Fibroblast of the conjunctiva (primary cell): ENCODE measurements at regions not wholly inside any gene's neighbourhood (a gene's known extent, or its start where the extent isn't known, plus 50 kb on each side); places are given as distances from the start of the nearest gene placed in this dataset.

Experiments used
- DNase-seq: peaks from one replicate; pipeline ENCODE4 v3.0.0-alpha.2; 2010; ENCODE audit warnings: low read depth

DNA sequence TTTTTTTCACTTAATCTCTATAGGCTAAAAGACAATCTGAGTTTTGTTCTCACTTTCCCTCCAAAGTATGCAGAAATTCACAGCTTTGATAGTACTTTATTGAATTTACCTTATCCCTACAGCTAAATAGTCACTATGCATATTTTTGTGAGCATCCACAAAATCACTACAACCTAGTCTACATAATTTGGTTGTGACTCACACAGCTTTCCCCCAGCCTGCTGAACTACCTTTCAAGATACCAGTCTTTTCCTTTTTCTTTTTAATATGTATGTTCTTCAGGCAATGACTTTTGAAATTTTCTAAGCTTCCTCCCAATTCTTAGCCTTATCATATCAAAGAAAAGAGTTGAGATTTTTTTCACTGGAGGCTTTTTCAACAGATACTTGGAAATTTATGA, 347.3 kb upstream of the CDH6 start:
- DNase-seq: no peak

DNA sequence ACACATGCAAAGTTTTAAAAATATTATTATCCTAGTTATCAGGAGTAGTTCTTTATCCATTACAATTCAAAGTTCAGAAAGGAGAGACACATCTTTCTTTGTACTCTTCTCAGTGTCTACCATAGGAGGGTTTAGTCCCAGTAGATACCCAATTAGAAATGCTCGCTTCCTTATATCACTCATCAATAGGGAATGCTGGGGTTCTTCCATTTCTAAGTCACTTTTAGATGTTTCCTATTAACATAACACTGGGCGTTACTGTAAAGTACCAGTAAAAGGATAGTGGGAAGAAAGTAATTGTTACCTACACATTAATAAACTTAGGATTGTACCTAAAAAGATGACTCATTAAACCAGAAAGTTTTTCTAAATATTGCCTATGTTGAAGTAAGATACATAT, 348.3 kb upstream of the CDH6 start:
- DNase-seq: no peak

DNA sequence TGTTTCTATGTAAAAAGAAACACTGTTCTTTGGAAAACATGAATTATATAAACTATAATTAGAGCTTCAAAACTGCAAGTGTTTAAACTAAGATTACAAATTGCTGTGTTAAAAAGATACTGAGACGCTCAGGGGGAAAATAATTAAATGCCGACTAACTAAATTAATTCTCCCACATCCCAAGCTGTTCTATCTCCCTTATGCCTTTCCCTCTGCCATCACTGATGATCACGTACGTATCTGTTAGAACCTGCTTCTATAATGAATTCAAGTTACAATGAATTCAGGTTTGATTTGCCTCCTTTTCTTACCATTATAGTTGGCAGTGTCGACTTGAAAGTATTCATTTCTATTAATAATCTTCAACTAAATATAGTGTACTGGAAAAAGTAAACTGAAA, 349.9 kb upstream of the CDH6 start:
- no peak for DNase-seq

GRCh38 chr5:30839956-30840355, 353.5 kb upstream of the CDH6 start:
- no peak for DNase-seq

- DNase-seq: no peak
Observed at GRCh38 chr5:30838936-30839496, 354.5 kb upstream of the CDH6 start.

- DNase-seq: no peak
Observed at GRCh38 chr5:30832519-30832918, 361.0 kb upstream of the CDH6 start.

- DNase-seq: no peak
Observed at GRCh38 chr5:30831605-30832004, 361.9 kb upstream of the CDH6 start.

DNA sequence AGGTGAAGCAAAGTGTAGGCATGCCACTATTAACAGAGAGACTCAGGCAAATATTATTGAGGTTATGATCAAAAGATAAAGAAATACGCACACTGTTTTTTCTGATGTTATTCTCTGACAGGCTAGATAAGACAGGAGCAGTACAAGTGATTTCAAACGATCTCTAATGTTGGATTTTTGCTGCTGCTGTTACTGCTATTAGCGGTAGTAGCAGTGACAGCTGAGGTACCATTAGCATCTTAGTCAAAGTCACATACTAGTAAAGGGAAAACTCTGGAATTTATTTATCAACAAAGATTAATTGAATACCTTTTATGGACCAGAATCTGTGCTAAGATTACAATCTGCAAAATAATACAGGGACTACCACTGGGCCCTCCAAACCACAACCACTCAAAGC, 362.4 kb upstream of the CDH6 start:
- no peak for DNase-seq

- DNase-seq: no peak
Observed at GRCh38 chr5:30811298-30811697, 382.2 kb upstream of the CDH6 start.

GRCh38 chr5:30809933-30810332, 383.6 kb upstream of the CDH6 start:
- no peak for DNase-seq

- DNase-seq: no peak
Observed at GRCh38 chr5:30808996-30809395, 384.5 kb upstream of the CDH6 start.

- no peak for DNase-seq
Observed at GRCh38 chr5:30804739-30805505, 388.6 kb upstream of the CDH6 start.

- no peak for DNase-seq
Observed at GRCh38 chr5:30802961-30803705, 390.4 kb upstream of the CDH6 start.

DNA sequence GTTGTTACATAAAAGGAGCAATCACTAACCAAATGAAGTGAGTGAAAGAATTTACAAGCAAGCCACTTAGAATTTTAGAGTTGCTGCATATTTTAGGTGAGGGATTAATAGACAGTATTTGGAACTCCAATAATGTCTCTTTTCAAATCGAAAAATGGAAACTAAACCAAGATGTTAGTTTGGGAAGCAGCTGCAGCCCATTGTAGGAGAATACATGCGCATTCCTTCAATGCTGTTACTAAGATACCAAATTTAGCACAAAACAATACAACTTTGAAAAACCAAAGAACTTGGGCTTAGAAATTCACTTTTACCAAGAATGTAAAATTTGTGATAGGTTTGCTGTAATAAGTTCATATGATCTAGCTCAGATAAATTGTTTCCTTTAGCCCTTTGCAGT, 411.8 kb upstream of the CDH6 start:
- no peak for DNase-seq

DNA sequence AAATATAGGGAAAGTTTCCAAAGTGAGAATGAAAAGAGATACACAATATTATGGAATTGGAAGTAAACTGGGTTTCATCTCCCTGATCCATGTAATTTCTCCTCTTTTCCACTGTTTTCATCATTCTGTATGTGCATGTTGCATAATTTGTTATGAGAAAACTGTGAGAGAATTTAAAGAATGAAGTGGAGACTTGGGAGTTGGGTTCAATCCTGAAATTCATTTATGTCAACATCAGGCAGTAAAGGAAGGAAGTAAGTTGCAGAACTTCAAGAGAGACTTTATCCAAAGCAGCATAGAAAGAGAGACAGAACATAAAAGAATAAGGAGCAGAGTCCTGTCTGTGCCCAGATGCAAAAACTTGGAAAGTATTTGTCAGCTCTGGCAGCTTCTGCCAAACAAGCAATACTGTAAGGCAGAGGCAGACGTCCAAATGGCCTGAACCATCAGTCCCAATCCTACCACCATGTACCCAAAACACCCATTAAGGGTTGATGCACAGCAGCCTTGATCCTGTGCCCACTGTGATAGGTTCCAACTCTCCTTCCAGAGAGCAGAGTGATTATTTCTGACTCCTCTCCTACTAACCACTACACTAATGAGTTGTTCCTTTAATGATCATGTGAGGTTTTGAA, 425.3 kb upstream of the CDH6 start:
- no peak for DNase-seq

DNA sequence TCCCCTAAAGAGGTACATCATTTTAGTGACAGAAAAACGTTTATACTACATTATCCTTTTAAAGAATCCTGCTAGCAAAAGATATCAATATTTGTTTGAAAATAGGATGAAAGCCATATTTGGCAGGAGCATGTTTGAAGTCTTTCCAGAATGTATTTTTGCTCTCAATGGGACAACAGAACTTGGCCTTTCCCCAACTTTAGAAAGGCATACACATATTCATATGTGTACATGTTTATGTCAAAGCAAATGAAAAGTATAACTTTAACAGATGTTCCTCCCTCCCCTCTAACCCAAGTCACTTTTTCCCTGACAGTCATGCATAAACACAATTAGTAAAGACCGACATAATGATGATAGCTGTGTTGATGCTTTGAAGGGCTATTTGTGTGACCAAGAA, 427.8 kb upstream of the CDH6 start:
- DNase-seq: no peak

- no peak for DNase-seq
Observed at GRCh38 chr5:30765227-30765626, 428.3 kb upstream of the CDH6 start.

DNA sequence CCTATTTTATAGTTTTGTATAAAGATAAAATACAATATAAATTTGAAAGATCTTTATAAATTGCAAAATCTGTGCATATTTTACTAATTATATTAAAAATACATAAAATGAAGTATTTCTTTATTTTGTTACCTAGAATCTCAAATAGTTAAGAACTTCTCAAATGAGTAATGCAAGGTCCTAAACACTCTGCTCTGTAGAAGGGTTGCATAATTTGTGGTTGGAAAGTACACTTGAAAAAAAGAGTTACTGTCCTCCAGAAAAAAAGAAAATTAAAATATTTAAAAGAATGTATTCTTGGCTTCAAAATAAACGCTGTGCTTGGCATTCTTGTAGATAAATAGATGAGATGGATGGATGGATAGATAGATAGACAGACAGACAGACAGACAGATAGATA, 428.8 kb upstream of the CDH6 start:
- no peak for DNase-seq

DNA sequence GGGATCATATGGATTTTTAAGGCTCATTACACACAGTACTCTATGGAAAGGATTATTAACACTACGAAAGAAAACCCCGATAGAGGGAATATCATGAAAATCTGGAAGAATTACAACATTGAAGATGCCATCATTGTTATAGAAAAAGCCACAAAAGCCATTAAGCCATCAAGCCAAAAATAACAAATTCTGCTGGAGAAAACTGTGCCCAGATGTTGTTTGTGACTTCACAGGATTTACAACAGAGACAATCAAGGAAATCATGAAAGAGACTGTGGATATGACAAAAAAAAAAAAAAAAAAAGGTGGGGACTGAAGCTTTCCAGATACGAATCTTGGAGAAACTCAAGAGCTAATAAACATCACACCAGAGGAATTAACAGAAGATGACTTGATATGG, 433.8 kb upstream of the CDH6 start:
- DNase-seq: no peak

GRCh38 chr5:30752015-30752414, 441.5 kb upstream of the CDH6 start:
- no peak for DNase-seq

DNA sequence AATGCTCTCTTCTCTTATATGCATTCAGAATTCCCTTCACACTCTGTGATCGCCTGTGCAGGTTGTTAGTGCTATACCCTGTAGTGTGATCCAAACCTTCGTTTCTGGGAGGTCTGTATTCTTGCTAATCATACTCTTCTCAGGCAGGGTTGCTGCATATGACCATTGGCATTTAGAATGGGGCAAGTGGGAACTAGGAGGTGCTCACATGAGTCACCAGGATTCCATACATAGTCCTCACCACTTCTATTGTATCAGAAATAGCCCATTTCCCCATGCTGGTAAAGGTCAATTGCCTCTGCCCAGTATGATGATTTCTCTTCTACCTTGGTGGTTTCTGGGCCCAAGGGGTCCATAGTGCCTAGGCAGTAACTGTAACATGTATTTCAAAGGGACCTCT, 443.5 kb upstream of the CDH6 start:
- DNase-seq: no peak

DNA sequence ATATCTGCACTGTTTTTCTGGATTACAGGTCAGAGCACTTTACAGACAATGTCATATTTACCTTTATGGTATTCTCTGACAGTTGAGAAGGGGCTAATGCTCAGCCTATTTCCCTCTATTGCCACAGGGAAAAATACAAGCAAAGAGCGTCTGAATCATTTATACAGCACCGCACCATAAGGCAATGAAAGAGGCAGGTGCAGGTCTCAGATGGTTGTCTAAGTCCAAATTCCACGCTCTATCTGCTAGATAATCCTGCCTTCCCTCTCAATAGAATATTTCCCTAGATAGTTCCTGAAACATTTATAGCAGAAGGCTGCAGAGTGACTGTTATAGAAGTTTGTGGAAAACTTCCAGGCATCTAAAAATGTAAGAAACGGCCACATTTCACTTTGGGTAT, 446.1 kb upstream of the CDH6 start:
- DNase-seq: no peak

DNA sequence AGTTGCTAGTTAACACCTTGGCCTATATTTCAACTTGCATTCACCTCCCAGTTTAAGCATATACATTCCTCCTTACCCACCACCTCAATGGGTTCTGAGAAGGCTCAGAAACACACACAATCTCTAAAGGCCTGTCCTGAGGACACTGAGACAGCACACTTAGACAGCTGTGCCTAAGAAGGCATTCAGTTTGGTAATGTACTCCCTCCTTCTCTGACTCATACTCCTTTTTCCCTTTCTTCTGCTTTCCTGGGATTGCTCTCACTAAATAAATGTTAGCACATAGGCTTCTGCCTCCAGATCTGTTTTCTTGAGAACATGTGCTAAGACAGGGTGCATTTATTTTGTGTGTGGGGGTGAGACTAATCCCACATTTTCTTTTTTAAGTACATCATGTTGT, 456.8 kb upstream of the CDH6 start:
- no peak for DNase-seq
